Inferior parietal cortex (tissue), 1 donor: ENCODE measurements at regions not wholly inside any gene's neighbourhood (a gene's known extent, or its start where the extent isn't known, plus 50 kb on each side); places are given as distances from the start of the nearest gene placed in this dataset.
"Not testable (repeated sequence)": the region's sequence is repeated elsewhere in the genome, so short reads cannot be mapped to it uniquely, and the experiment has no call there.

Experiments
- DNase-seq: peaks from one replicate; pipeline ENCODE4 v3.0.0-alpha.2; 2016; ENCODE audit errors: extremely low spot score

- no peak for DNase-seq
Observed at GRCh38 chr20:4358552-4358951, 109.5 kb upstream of the ADRA1D start.

- no peak for DNase-seq
Observed at GRCh38 chr20:4352348-4352747, 103.3 kb upstream of the ADRA1D start.

- no peak for DNase-seq
Observed at GRCh38 chr20:4350096-4350495, 101.0 kb upstream of the ADRA1D start.

- DNase-seq = no peak
Observed at GRCh38 chr20:4344670-4345069, 95.6 kb upstream of the ADRA1D start.

DNA sequence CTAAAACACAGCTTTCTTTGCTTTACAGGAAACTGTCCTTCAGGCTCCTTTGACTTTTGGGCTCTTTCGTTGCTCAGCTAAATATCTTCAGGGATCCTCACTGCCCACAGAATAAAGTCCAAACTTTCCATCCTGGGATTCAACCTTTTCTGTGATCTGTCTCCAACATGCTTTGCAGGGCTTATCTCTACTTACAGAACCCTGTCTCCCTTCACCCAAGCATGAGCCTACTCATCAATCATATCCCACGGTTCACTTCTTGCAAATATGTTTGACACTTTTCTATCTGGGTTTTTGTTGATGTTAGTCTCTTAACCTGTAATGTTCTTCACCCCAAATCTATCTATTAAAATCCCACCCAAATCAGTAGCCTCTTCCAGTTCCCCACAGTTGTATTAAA lies 93.5 kb upstream of the ADRA1D start:
- DNase-seq = no peak

GRCh38 chr20:4341804-4342485 lies 92.9 kb upstream of the ADRA1D start:
- no peak for DNase-seq

- DNase-seq = no peak
Observed at GRCh38 chr20:4335722-4336121, 86.6 kb upstream of the ADRA1D start.

- no peak for DNase-seq
Observed at GRCh38 chr20:4332121-4332860, 83.2 kb upstream of the ADRA1D start.

GRCh38 chr20:4330011-4330410 lies 80.9 kb upstream of the ADRA1D start:
- no peak for DNase-seq

- no peak for DNase-seq
Observed at GRCh38 chr20:4329232-4329631, 80.1 kb upstream of the ADRA1D start.

- DNase-seq = no peak
Observed at GRCh38 chr20:4328541-4328940, 79.5 kb upstream of the ADRA1D start.

GRCh38 chr20:4327956-4328355 lies 78.9 kb upstream of the ADRA1D start:
- DNase-seq = no peak

DNA sequence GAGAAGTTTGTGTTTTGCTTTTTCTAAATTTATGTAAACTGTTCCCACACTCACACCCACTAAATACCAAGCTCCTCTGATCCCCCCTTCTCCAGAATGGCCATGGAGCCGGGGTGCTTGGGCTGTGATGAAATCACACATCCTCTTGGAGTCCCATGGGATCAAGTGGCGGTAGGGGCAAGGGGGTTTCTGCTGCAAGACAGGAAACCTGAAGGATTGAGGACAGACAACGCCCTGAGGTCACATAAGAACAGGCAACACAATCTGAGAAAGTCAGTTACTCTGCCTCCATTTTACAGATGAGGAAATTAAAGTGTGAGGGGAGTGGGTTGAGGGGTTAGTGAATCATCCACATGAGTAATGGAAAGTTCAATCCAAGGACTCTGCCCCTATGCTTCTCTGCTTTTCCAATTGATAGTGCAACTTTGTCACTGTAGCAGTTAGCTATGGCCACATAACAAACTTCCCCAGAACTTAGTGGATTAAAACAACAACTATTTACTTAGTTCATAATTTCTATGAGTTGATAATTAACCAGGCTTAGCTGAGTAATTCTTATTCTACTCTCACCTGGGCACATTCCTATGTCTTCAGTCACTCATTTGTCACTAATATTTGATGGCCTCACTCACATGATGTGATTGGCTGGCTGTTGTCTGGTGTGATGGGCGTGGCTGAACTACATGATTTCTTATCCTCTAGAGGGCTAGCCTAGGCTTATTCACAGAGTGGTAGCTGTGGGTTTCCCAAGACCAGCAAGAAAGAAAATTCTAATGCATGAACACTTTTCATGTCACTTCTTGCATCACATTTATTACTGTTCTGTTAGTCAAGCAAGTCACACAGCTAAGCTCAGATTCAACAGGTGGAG lies 77.3 kb upstream of the ADRA1D start:
- DNase-seq = no peak

- no peak for DNase-seq
Observed at GRCh38 chr20:4325548-4326187, 76.6 kb upstream of the ADRA1D start.

GRCh38 chr20:4324611-4325243 lies 75.6 kb upstream of the ADRA1D start:
- no peak for DNase-seq

DNA sequence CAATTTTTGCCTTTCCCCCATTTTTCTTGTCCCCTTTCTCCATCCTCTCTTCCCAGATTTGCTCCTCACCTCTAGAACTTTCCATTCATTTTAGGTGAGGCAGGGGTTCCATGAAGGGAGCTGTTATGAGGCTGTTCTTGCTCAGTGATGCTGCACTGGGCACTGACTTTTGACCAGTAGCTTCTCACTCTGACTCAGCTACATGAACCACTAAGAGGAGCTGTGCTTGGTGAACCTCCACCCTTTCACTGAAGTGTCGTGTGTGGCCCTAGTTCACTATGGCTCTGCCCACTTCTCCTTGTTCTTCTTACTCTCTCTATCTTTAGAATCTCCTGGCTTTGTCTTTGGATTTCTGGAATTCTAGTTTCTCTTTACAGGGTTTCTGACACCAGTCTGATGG lies 73.4 kb upstream of the ADRA1D start:
- no peak for DNase-seq

DNA sequence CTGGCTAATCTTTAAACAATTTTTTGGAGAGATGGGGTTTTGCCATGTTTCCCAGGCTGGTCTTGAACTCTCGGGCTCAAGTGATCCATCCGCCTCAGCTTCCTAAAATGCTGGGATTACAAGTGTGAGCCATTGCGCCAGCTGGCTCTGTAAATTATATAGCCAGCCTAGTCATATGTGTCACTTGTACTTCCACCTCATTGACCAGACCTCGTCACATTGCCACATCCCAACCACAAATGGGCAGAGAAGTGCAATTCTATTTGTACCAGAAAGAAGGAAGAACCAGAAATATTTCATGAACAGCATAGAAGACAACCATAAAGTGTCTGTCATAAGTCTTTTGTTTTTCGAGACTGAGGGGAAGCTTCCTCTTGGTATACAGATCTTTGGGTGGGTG lies 71.2 kb upstream of the ADRA1D start:
- no peak for DNase-seq

GRCh38 chr20:4318891-4319290 lies 69.8 kb upstream of the ADRA1D start:
- no peak for DNase-seq

GRCh38 chr20:4310616-4311015 lies 61.5 kb upstream of the ADRA1D start:
- not testable (repeated sequence) for DNase-seq

DNA sequence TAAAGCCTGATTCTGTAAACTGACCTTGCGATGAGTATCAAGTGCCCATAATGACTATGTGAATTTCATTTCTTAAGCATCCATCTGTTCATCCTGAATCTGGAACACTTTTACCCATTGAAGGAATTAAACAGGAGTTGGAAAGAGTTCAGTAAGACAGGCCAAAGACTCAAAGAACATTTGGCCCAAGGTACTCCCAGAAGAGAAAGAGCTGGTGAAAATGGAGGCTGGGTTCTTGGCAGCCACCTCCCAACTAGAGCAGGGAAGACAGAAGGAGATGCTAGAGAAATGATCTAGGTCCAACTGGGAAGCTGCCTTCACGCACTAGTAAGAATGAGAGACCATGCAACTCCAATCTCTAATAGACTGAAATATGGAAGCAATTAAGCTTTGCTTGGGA lies 57.1 kb upstream of the ADRA1D start:
- no peak for DNase-seq

DNA sequence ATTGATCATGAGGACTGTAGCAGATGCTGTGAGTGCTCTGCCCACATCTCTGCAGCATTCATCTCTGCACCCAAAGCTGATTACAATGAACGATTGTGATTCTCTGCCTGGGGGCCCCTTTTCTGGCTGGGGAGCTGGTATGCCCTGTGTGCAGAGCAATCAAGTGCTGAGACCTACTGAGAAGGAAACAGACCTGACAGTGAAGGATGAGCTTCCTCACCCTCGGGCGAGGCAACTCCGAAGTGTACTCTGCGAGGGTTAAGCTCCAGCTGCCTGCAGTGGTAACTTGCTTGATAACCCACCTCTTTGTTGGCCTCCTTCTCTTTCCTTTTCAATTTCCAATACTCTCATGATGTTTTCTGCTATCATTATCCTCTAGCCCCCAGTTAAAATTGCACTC lies 56.0 kb upstream of the ADRA1D start:
- DNase-seq = no peak

DNA sequence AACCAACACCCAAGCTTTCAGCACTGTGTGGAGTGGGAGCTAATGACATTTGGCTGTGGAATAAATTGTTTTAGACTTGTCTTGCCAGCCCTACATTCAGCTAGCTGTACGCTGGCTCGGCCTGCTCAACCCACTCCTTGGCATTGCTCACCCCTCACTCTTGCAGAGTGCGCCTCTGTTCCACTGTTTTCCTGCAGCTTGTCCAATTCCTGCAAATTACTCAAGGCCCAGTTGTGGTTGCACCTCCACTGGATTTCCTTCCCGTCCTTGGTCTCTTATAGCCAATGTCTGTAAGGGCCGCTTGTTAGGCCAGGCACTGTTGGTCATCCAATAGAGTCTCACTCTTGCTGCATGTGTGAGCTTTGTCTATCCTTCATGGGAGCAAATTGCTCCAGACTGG lies 55.5 kb upstream of the ADRA1D start:
- peak; percentile 3 for DNase-seq
